Epithelial cell of esophagus (primary cell): ENCODE measurements at regions not wholly inside any gene's neighbourhood (a gene's known extent, or its start where the extent isn't known, plus 50 kb on each side); places are given as distances from the start of the nearest gene placed in this dataset.

Experiments used
- DNase-seq: peaks from one replicate; pipeline ENCODE4 v3.0.0; 2010; ENCODE audit warnings: low read depth
- H3K4me3 ChIP-seq: 2 replicates; pipeline ENCODE4 v1.5.1; 2011; ENCODE audit warnings: mild to moderate bottlenecking, low read length, control low read depth
- CTCF ChIP-seq: IDR thresholded peaks from 2 replicates; pipeline ENCODE4 v1.5.1; 2011; ENCODE audit warnings: low read depth, mild to moderate bottlenecking, low read length, control low read depth, inconsistent platforms; ENCODE audit not compliant: insufficient read depth; ENCODE audit errors: missing control alignments

GRCh38 chr10:117427356-117427755, 52.1 kb upstream of the PDZD8 start:
- no peak overlapping the region for H3K4me3 ChIP-seq
- DNase-seq = no peak
- TF ChIP-seq CTCF = no peak

GRCh38 chr10:117425974-117426566, 50.8 kb upstream of the PDZD8 start:
- no peak for TF ChIP-seq CTCF
- H3K4me3 ChIP-seq = no peak overlapping the region
- DNase-seq = no peak

DNA sequence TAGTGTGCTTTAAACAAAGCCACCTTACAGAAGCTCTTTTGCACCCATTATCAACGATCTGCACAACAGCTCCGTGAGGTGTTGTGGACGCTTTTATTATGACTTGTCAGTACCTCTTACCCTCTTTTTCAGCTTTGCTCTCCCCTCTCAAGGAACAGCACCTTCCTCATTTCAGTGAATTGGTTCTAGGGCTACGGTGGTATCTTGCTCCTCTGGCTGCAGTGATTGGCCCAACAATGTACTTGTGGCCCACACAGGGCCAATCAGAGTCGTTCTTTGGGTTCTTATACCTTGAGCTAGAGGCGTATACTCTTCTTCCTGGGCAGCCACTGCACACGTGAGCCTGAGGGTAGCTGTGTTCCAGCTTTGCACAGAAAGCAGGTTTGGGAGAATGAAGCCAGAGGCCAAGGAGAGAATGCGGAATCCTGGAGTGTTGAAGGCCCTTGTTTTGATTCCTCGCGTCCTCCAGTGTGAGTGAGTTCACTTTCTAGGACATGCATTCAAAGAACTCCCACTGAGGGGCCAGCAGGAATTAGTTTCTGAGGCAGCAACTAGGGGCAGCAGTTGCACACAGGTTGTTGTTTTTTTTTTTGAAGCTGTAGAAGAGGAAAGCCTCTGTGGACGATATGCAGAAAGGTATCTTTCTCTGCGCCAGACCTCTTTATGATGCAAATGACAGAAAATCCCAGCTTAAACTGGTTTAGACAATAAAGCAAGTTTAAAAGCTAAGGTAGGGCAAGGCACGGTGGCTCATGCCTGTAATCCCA, 49.8 kb upstream of the PDZD8 start:
- no peak overlapping the region for H3K4me3 ChIP-seq
- no peak for DNase-seq
- no peak for TF ChIP-seq CTCF
